ENCODE measurements at regions not wholly inside any gene's neighbourhood (a gene's known extent, or its start where the extent isn't known, plus 50 kb on each side); places are given as distances from the start of the nearest gene placed in this dataset.

DNA sequence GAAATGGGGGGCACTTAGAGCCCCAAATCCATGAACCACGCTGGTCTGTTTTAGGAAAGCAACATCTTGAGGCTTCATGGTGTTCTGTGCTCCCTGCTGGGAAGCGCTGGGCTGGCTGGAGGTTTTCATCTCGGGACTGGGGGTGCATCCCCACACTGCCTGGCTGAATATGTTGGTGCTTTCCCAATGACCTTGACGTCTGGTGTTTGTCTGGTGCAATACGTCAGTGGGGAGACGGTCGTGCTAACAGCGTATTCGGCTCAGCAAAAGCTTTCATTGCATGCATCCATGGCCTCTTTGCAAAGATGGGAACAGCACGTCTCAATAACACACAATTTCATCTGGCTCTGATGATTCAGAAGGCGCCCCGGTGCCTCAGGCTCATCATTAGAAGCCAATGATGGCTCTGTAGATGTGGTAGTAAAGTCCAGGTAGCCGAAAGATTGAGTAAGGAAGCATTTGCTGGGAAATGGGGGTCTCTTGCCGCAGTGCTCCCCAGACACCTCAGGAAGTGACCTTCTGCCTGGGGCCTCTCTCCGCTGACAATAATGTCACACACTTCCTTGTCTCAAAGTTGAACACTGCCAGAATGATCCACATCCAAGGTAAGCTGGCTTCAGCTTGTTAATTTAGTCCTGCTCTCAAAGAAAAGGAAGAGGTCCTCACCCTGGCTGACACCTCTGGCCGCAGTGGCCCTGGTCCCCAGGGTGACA is 97.7 kb downstream of the ING1 start:
- intact Hi-C loops (cut with DNase I; ENCODE audit: low total_unique reads), result no loop called here
- Histone ChIP-seq H3K27ac (no peak overlapping the region), H3K4me3 (no peak overlapping the region), H3K27me3 (peaks cover 0 to 6% (median 3%) of the 10 kb centered on the region in 3 donors), H3K4me1 (peaks cover 0 to 11% of the 10 kb centered on the region in 2 donors), H3K9me3 (no peaks in the 10 kb centered on the region), H3K36me3 (no peaks in the 10 kb centered on the region)
- ATAC-seq (no peak), DNase-seq (no peak)
- in situ Hi-C loops (cut with MboI; ENCODE audit: low sequenced_read_pairs in 4 of 4), result loop anchor here in 3 of 4 donors (10.0 to 25.0 kb wide), 5 partner anchors 124 to 1849 kb away; no protein-coding TSS in a partner anchor
- TF ChIP-seq, protein P1, sequence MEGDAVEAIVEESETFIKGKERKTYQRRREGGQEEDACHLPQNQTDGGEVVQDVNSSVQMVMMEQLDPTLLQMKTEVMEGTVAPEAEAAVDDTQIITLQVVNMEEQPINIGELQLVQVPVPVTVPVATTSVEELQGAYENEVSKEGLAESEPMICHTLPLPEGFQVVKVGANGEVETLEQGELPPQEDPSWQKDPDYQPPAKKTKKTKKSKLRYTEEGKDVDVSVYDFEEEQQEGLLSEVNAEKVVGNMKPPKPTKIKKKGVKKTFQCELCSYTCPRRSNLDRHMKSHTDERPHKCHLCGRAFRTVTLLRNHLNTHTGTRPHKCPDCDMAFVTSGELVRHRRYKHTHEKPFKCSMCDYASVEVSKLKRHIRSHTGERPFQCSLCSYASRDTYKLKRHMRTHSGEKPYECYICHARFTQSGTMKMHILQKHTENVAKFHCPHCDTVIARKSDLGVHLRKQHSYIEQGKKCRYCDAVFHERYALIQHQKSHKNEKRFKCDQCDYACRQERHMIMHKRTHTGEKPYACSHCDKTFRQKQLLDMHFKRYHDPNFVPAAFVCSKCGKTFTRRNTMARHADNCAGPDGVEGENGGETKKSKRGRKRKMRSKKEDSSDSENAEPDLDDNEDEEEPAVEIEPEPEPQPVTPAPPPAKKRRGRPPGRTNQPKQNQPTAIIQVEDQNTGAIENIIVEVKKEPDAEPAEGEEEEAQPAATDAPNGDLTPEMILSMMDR (IDR thresholded peaks at IDR 0.05 in 4 of 5, conservative IDR thresholded peaks at IDR 0.05 in 1 of 5), result no peak
- no peak for TF ChIP-seq POLR2A (IDR thresholded peaks at IDR 0.05)

DNA sequence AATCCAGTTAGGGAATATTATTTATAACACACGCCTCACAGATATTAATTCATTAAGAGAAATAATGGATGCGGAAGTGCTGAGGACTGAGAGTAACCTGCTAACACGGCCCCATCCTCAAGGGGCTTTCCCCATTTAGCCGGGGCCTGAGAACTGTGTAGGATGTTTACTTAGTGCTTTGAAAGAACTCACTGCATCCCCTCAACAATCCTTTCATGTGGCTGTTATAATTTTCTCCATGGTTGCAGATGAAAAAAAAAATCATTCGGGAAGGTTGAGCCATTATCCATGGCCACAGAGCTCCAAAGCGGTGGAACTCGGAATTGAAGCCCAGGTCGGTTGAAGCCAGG is 98.2 kb downstream of the ING1 start:
- no peak for ATAC-seq
- in situ Hi-C loops (cut with MboI; ENCODE audit: low sequenced_read_pairs in 4 of 4) (loop anchor here in 3 of 4 donors (10.0 to 25.0 kb wide), 5 partner anchors 124 to 1849 kb away; no protein-coding TSS in a partner anchor), intact Hi-C loops (cut with DNase I; ENCODE audit: low total_unique reads) (no loop called here)
- H3K4me1 ChIP-seq, result peaks cover 0 to 11% of the 10 kb centered on the region in 2 donors
- peaks cover 0 to 6% (median 3%) of the 10 kb centered on the region in 3 donors for H3K27me3 ChIP-seq
- DNase-seq, result no peak
- no peaks in the 10 kb centered on the region for H3K9me3 ChIP-seq
- TF ChIP-seq, protein P1 (IDR thresholded peaks at IDR 0.05 in 4 of 5, conservative IDR thresholded peaks at IDR 0.05 in 1 of 5), result no peak
- TF ChIP-seq POLR2A (IDR thresholded peaks at IDR 0.05), result no peak
- no peak overlapping the region for H3K27ac ChIP-seq
- no peaks in the 10 kb centered on the region for H3K36me3 ChIP-seq
- peak overlapping the region; percentile 43 to 70 (median 48) for H3K4me3 ChIP-seq

DNA sequence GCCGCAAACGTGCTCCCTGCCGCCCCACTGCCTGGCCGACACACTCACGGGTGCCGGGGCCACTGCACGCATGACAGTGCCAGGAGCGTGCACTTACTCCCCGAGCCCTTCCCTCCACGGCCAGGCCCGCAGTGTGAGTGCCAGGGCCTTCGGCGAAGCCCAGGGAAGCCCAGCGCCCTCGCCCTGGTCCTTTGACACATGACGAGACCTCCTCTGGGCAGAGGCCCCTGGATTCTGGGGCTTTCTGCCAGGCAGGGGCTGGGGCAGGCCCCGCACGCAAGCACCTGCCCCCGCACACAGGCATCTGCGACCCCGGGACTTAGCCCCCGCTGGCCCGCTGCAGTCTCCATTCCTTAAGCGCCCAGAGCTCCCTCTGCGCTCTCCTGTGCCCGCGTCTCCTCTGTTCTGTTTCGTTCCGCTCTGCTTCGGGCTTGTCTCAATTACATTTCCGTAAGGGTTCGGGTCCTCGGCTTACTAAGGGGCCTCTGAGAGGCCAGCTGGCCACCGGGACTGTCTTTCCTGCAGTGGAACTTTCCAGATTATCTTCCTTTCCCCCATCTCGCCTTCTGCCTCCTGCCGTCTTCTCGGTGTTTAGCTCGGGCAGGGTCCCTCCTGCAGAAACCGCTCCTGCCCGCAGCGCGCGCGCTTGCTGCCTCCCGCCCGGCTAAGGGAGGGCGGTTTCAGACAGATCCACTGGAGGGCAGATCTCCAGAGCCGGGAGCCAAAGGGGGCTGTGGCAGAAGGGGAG is 98.8 kb downstream of the ING1 start:
- Histone ChIP-seq H3K36me3 (no peaks in the 10 kb centered on the region), H3K4me1 (peaks cover 0 to 11% of the 10 kb centered on the region in 2 donors), H3K27ac (no peak overlapping the region), H3K9me3 (no peaks in the 10 kb centered on the region), H3K27me3 (peaks cover 0 to 6% (median 3%) of the 10 kb centered on the region in 3 donors), H3K4me3 (peak overlapping the region; percentile 43 to 70 (median 48))
- DNase-seq (no peak), ATAC-seq (peak in 1 of 2 donors; percentile 49)
- in situ Hi-C loops (cut with MboI; ENCODE audit: low sequenced_read_pairs in 4 of 4) (loop anchor here in 3 of 4 donors (10.0 to 25.0 kb wide), 5 partner anchors 125 to 1850 kb away; no protein-coding TSS in a partner anchor), intact Hi-C loops (cut with DNase I; ENCODE audit: low total_unique reads) (no loop called here)
- no peak for TF ChIP-seq POLR2A (IDR thresholded peaks at IDR 0.05)
- TF ChIP-seq, protein P1 (IDR thresholded peaks at IDR 0.05 in 4 of 5, conservative IDR thresholded peaks at IDR 0.05 in 1 of 5), result no peak

DNA sequence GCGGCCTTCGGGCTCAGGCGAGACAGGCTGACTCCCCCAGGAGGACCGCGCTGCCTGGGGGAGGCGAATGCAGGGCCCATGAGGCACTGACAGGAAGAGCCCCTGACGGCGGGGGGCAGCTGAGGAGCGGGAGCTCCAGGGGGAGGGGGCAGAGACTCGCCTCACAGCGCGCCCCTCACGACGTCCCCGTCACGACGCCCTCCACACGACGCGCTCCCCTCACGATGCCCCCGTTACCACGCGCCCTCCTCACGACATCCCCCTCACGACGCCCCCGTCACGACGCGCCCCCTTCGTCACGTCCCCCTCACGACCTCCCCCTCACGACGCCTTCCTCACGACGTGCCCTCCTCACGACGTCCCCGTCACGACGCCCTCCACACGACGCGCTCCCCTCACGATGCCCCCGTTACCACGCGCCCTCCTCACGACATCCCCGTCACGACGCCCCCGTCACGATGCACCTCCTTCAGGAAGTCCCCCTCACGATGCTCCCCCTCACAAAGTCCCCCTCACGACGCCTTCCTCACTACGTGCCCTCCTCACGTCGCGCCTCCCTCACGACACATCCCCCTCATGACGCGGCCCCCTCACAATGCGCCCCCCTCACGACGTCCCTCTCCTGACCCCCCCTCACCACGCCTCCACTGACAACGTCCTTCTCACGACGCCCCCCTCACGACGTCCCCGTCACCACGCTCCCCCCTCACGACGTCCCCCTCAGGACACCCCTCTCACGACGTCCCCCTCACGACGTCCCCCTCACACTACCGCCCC is 99.6 kb downstream of the ING1 start:
- H3K27me3 ChIP-seq, result peaks cover 0 to 6% (median 3%) of the 10 kb centered on the region in 3 donors
- DNase-seq (no peak), ATAC-seq (no peak)
- TF ChIP-seq POLR2A (IDR thresholded peaks at IDR 0.05), result no peak
- TF ChIP-seq, protein P1 (IDR thresholded peaks at IDR 0.05 in 4 of 5, conservative IDR thresholded peaks at IDR 0.05 in 1 of 5), result no peak
- intact Hi-C loops (cut with DNase I; ENCODE audit: low total_unique reads), result no loop called here
- H3K4me3 ChIP-seq, result peak overlapping the region; percentile 43 to 70 (median 48)
- in situ Hi-C loops (cut with MboI; ENCODE audit: low sequenced_read_pairs in 4 of 4), result loop anchor here in 3 of 4 donors (10.0 to 25.0 kb wide), 5 partner anchors 126 to 1851 kb away; no protein-coding TSS in a partner anchor
- H3K27ac ChIP-seq, result no peak overlapping the region
- H3K4me1 ChIP-seq, result peaks cover 0 to 11% of the 10 kb centered on the region in 2 donors
- no peaks in the 10 kb centered on the region for H3K9me3 ChIP-seq
- no peaks in the 10 kb centered on the region for H3K36me3 ChIP-seq

Measured in gastrocnemius medialis (tissue), 4 donors.